ENCODE measurements at regions not wholly inside any gene's neighbourhood (a gene's known extent, or its start where the extent isn't known, plus 50 kb on each side); places are given as distances from the start of the nearest gene placed in this dataset.

DNA sequence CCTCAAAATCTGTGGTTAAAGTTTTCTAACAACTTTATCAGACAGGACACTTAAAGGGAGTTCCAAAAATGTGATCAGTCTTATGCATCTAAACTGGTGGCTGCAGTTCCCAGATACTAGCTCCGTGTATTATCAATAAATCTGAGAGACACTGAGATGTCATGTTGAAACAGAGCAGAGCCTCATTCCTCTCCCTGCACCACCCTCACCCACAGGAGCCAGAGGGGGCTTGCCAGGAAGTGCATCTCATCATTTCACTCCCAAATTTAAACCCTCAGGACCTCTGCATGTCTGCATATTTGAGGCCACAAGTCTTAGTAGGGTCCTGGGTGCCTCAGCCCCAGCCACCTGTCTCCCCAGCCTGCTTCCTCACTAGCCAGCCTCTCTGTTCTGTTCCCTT is 167.4 kb upstream of the NTM start (continued):
- TF ChIP-seq GATAD2B (conservative IDR thresholded peaks at IDR 0.05; ENCODE audit: low read depth): no peak
- TF ChIP-seq, protein P1, sequence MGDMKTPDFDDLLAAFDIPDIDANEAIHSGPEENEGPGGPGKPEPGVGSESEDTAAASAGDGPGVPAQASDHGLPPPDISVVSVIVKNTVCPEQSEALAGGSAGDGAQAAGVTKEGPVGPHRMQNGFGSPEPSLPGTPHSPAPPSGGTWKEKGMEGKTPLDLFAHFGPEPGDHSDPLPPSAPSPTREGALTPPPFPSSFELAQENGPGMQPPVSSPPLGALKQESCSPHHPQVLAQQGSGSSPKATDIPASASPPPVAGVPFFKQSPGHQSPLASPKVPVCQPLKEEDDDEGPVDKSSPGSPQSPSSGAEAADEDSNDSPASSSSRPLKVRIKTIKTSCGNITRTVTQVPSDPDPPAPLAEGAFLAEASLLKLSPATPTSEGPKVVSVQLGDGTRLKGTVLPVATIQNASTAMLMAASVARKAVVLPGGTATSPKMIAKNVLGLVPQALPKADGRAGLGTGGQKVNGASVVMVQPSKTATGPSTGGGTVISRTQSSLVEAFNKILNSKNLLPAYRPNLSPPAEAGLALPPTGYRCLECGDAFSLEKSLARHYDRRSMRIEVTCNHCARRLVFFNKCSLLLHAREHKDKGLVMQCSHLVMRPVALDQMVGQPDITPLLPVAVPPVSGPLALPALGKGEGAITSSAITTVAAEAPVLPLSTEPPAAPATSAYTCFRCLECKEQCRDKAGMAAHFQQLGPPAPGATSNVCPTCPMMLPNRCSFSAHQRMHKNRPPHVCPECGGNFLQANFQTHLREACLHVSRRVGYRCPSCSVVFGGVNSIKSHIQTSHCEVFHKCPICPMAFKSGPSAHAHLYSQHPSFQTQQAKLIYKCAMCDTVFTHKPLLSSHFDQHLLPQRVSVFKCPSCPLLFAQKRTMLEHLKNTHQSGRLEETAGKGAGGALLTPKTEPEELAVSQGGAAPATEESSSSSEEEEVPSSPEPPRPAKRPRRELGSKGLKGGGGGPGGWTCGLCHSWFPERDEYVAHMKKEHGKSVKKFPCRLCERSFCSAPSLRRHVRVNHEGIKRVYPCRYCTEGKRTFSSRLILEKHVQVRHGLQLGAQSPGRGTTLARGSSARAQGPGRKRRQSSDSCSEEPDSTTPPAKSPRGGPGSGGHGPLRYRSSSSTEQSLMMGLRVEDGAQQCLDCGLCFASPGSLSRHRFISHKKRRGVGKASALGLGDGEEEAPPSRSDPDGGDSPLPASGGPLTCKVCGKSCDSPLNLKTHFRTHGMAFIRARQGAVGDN (IDR thresholded peaks at IDR 0.05): no peak
- TF ChIP-seq IRF4 (IDR thresholded peaks at IDR 0.05; ENCODE audit: low read depth, low read length): no peak
- TF ChIP-seq, protein P2, sequence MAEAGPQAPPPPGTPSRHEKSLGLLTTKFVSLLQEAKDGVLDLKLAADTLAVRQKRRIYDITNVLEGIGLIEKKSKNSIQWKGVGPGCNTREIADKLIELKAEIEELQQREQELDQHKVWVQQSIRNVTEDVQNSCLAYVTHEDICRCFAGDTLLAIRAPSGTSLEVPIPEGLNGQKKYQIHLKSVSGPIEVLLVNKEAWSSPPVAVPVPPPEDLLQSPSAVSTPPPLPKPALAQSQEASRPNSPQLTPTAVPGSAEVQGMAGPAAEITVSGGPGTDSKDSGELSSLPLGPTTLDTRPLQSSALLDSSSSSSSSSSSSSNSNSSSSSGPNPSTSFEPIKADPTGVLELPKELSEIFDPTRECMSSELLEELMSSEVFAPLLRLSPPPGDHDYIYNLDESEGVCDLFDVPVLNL (IDR thresholded peaks at IDR 0.05; ENCODE audit: low read depth, low read length): no peak

DNA sequence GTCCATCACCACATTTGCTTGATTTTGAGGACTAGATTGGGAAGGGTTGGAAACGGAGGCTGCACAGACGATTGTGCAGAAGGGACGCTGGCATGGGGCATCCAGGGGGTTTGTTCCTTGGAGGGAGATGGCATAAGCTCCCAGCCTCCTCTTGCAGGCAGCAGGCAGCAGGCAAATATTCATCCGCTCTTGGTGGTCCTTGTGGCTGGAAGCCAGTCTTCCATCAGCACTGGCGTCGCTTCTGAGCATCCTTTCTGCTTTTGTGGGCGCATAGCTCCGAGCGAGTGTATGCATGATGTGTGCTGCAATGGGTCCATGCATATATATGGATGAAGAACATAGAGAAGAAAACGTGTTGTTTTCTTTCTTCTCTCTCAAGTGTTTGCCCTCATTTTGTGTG is 166.1 kb upstream of the NTM start:
- CTCF ChIA-PET: interaction anchor here (1.3 to 1.4 kb wide), 2 partner anchors 8 to 21 kb away, joined by 3 to 4 read pairs; no protein-coding TSS in a partner anchor
- Histone ChIP-seq H3K9ac (ENCODE audit: control insufficient read depth, insufficient read depth, low read length) (no peak overlapping the region), H4K20me1 (ENCODE audit: control insufficient read depth, insufficient read depth) (no peaks in the 10 kb centered on the region), H3K36me3 (ENCODE audit: control insufficient read depth in 2 of 2, insufficient read depth in 2 of 2, low read length in 1 of 2) (no peaks in the 10 kb centered on the region), H2AFZ (ENCODE audit: control insufficient read depth, low read depth, low read length) (no peak overlapping the region), H3K79me2 (ENCODE audit: control insufficient read depth, insufficient read depth, low read length) (no peaks in the 10 kb centered on the region), H3K4me2 (ENCODE audit: control insufficient read depth, insufficient read depth) (no peak overlapping the region), H3K4me3 (no peak overlapping the region), H3K27ac (ENCODE audit: control insufficient read depth, insufficient read depth) (no peak overlapping the region), H3K9me3 (replicated peaks; ENCODE audit: control insufficient read depth, insufficient read depth, low read length) (no peaks in the 10 kb centered on the region), H3K4me1 (ENCODE audit: control insufficient read depth, insufficient read depth, low read length) (no peaks in the 10 kb centered on the region), H3K27me3 (replicated peaks in 1 of 2; ENCODE audit: control insufficient read depth in 2 of 2, insufficient read depth in 2 of 2, low read length in 1 of 2) (peaks cover 0 to 1% of the 10 kb centered on the region in 2 experiments; a peak in 2 of 4 replicates)
- POLR2A ChIA-PET: no interaction called here
- in situ Hi-C loops (cut with MboI): no loop called here
- FAIRE-seq: no peak
- intact Hi-C loops (cut with micrococcal nuclease; ENCODE audit: unreplicated experiment): no loop called here
- BruUV-seq (replicated peaks): no TSS peak
- DNase-seq (ENCODE audit: low read depth, low spot score): no peak
- RAD21 ChIA-PET (ENCODE audit: unreplicated experiment): no interaction called here
- 40% methylated on average over 10 of the region's 10 CpGs for WGBS (ENCODE audit: insufficient coverage, insufficient replicate concordance, low lambda C conversion rate, missing lambda C conversion rate)
- SMC1A ChIA-PET (ENCODE audit: uncharacterized antibody, unreplicated experiment): interaction anchor here (1.2 kb wide), 1 partner anchor 16 kb away, joined by 3 read pairs; no protein-coding TSS in a partner anchor
- ATAC-seq: no peak
- TF ChIP-seq JUND (IDR thresholded peaks at IDR 0.05; ENCODE audit: low read depth, low read length): no peak
- TF ChIP-seq CBX5 (IDR thresholded peaks at IDR 0.05; ENCODE audit: low read depth): no peak
- no peak for TF ChIP-seq MXI1 (IDR thresholded peaks at IDR 0.05; ENCODE audit: low read depth, low read length)
- TF ChIP-seq HCFC1 (IDR thresholded peaks at IDR 0.05; ENCODE audit: low read length): no peak
- TF ChIP-seq ZNF274 (IDR thresholded peaks at IDR 0.05; ENCODE audit: insufficient read depth, insufficient read length): no peak
- no peak for TF ChIP-seq SRF (IDR thresholded peaks at IDR 0.05; ENCODE audit: low read depth in 2 of 2, low read length in 2 of 2)
- TF ChIP-seq TARDBP (IDR thresholded peaks at IDR 0.05; ENCODE audit: borderline replicate concordance): no peak
- TF ChIP-seq SMC3 (IDR thresholded peaks at IDR 0.05; ENCODE audit: borderline replicate concordance, low read length): no peak
- TF ChIP-seq POLR2A (IDR thresholded peaks at IDR 0.05; ENCODE audit: low read depth, low read length): no peak
- TF ChIP-seq KAT2A (conservative IDR thresholded peaks at IDR 0.05; ENCODE audit: control insufficient read depth, low read depth, low read length): no peak
- no peak for TF ChIP-seq NFIC (IDR thresholded peaks at IDR 0.05; ENCODE audit: low read depth, low read length)
- no peak for TF ChIP-seq ZBED1 (IDR thresholded peaks at IDR 0.05; ENCODE audit: borderline replicate concordance)
- TF ChIP-seq BMI1 (IDR thresholded peaks at IDR 0.05; ENCODE audit: borderline replicate concordance): no peak
- TF ChIP-seq, protein P3, sequence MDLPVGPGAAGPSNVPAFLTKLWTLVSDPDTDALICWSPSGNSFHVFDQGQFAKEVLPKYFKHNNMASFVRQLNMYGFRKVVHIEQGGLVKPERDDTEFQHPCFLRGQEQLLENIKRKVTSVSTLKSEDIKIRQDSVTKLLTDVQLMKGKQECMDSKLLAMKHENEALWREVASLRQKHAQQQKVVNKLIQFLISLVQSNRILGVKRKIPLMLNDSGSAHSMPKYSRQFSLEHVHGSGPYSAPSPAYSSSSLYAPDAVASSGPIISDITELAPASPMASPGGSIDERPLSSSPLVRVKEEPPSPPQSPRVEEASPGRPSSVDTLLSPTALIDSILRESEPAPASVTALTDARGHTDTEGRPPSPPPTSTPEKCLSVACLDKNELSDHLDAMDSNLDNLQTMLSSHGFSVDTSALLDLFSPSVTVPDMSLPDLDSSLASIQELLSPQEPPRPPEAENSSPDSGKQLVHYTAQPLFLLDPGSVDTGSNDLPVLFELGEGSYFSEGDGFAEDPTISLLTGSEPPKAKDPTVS (IDR thresholded peaks at IDR 0.05; ENCODE audit: low read depth, low read length): no peak
- TF ChIP-seq RCOR1 (conservative IDR thresholded peaks at IDR 0.05; ENCODE audit: low read depth, low read length): no peak
- no peak for TF ChIP-seq ASH2L (IDR thresholded peaks at IDR 0.05; ENCODE audit: borderline replicate concordance, low read depth)

Data from GM12878 (cell line).